ENCODE measurements at regions not wholly inside any gene's neighbourhood (a gene's known extent, or its start where the extent isn't known, plus 50 kb on each side); places are given as distances from the start of the nearest gene placed in this dataset.

GRCh38 chr3:82198009-82198408, 436.6 kb upstream of the GBE1 start:
- no peaks in the 10 kb centered on the region for H3K9me2 ChIP-seq (ENCODE audit: insufficient read depth)
- WGBS, 2 experiments (ENCODE audit: low coverage in 1 of 2, low lambda C conversion rate in 2 of 2, missing lambda C conversion rate in 2 of 2) = 14 to 21% methylated on average over 3 of the region's 3 CpGs
- no peak overlapping the region for H2AFZ ChIP-seq
- H3K36me3 ChIP-seq (ENCODE audit: low read depth) = no peaks in the 10 kb centered on the region
- H4K20me1 ChIP-seq (ENCODE audit: insufficient read depth) = no peaks in the 10 kb centered on the region
- H3K9me3 ChIP-seq (ENCODE audit: low read depth) = no peaks in the 10 kb centered on the region
- no peak for DNase-seq
- no peak overlapping the region for H3K9ac ChIP-seq
- no peaks in the 10 kb centered on the region for H3K4me1 ChIP-seq (ENCODE audit: insufficient read depth)
- no peaks in the 10 kb centered on the region for H3F3A ChIP-seq (ENCODE audit: insufficient read depth)
- no peaks in the 10 kb centered on the region for H3K79me2 ChIP-seq (ENCODE audit: insufficient read depth)
- H3K4me2 ChIP-seq (ENCODE audit: unreplicated experiment) = no peak overlapping the region
- no peak overlapping the region for H3K27ac ChIP-seq
- H3K27me3 ChIP-seq (replicated peaks; ENCODE audit: insufficient read depth) = no peaks in the 10 kb centered on the region
- in situ Hi-C loops (cut with MboI) = no loop called here
- TF ChIP-seq EZH2 (IDR thresholded peaks at IDR 0.05; ENCODE audit: insufficient read depth, poor library complexity, severe bottlenecking) (no peak), EZH2phosphoT487 (IDR thresholded peaks at IDR 0.05; ENCODE audit: insufficient read depth, low read depth) (no peak)
- no peak overlapping the region for H3K4me3 ChIP-seq

- in situ Hi-C loops (cut with MboI) = no loop called here
- Histone ChIP-seq H2AFZ (no peak overlapping the region), H3K36me3 (ENCODE audit: low read depth) (no peaks in the 10 kb centered on the region), H3K4me1 (ENCODE audit: insufficient read depth) (no peaks in the 10 kb centered on the region), H3F3A (ENCODE audit: insufficient read depth) (no peaks in the 10 kb centered on the region), H3K79me2 (ENCODE audit: insufficient read depth) (no peaks in the 10 kb centered on the region), H3K4me3 (no peak overlapping the region), H3K9me3 (ENCODE audit: low read depth) (no peaks in the 10 kb centered on the region), H4K20me1 (ENCODE audit: insufficient read depth) (no peaks in the 10 kb centered on the region), H3K27ac (no peak overlapping the region), H3K9ac (no peak overlapping the region), H3K27me3 (replicated peaks; ENCODE audit: insufficient read depth) (no peaks in the 10 kb centered on the region), H3K4me2 (ENCODE audit: unreplicated experiment) (no peak overlapping the region), H3K9me2 (ENCODE audit: insufficient read depth) (no peaks in the 10 kb centered on the region)
- TF ChIP-seq EZH2phosphoT487 (IDR thresholded peaks at IDR 0.05; ENCODE audit: insufficient read depth, low read depth) (no peak), EZH2 (IDR thresholded peaks at IDR 0.05; ENCODE audit: insufficient read depth, poor library complexity, severe bottlenecking) (no peak)
- no peak for DNase-seq
These were observed 435.2 kb upstream of the GBE1 start for GRCh38 chr3:82196645-82197044.

GRCh38 chr3:82194870-82195269, 433.4 kb upstream of the GBE1 start:
- in situ Hi-C loops (cut with MboI) = no loop called here
- no peaks in the 10 kb centered on the region for H3K4me1 ChIP-seq (ENCODE audit: insufficient read depth)
- H3K9me2 ChIP-seq (ENCODE audit: insufficient read depth) = no peaks in the 10 kb centered on the region
- H3K4me2 ChIP-seq (ENCODE audit: unreplicated experiment) = no peak overlapping the region
- no peak overlapping the region for H3K27ac ChIP-seq
- H3K9ac ChIP-seq = no peak overlapping the region
- no peak for DNase-seq
- no peaks in the 10 kb centered on the region for H3K36me3 ChIP-seq (ENCODE audit: low read depth)
- H2AFZ ChIP-seq = no peak overlapping the region
- no peak overlapping the region for H3K4me3 ChIP-seq
- H4K20me1 ChIP-seq (ENCODE audit: insufficient read depth) = no peaks in the 10 kb centered on the region
- no peaks in the 10 kb centered on the region for H3K9me3 ChIP-seq (ENCODE audit: low read depth)
- H3F3A ChIP-seq (ENCODE audit: insufficient read depth) = no peaks in the 10 kb centered on the region
- 26 to 31% methylated on average over 2 of the region's 2 CpGs for WGBS, 2 experiments (ENCODE audit: low coverage in 1 of 2, low lambda C conversion rate in 2 of 2, missing lambda C conversion rate in 2 of 2)
- no peak for TF ChIP-seq EZH2 (IDR thresholded peaks at IDR 0.05; ENCODE audit: insufficient read depth, poor library complexity, severe bottlenecking)
- no peak for TF ChIP-seq EZH2phosphoT487 (IDR thresholded peaks at IDR 0.05; ENCODE audit: insufficient read depth, low read depth)
- H3K79me2 ChIP-seq (ENCODE audit: insufficient read depth) = no peaks in the 10 kb centered on the region
- H3K27me3 ChIP-seq (replicated peaks; ENCODE audit: insufficient read depth) = 0 out of 2 replicates have a peak, but pooled peaks cover 4% of the 10 kb centered on the region

GRCh38 chr3:82186017-82186416, 424.6 kb upstream of the GBE1 start:
- in situ Hi-C loops (cut with MboI) = no loop called here
- no peaks in the 10 kb centered on the region for H3K79me2 ChIP-seq (ENCODE audit: insufficient read depth)
- WGBS, 2 experiments (ENCODE audit: low coverage in 1 of 2, low lambda C conversion rate in 2 of 2, missing lambda C conversion rate in 2 of 2) = 37 to 38% methylated on average over 7 of the region's 7 CpGs
- no peaks in the 10 kb centered on the region for H3K4me1 ChIP-seq (ENCODE audit: insufficient read depth)
- no peak overlapping the region for H2AFZ ChIP-seq
- H4K20me1 ChIP-seq (ENCODE audit: insufficient read depth) = no peaks in the 10 kb centered on the region
- no peak overlapping the region for H3K4me2 ChIP-seq (ENCODE audit: unreplicated experiment)
- no peak overlapping the region for H3K9ac ChIP-seq
- no peaks in the 10 kb centered on the region for H3K9me2 ChIP-seq (ENCODE audit: insufficient read depth)
- H3K27me3 ChIP-seq (replicated peaks; ENCODE audit: insufficient read depth) = peaks cover 7% of the 10 kb centered on the region; the same call in 1 of the 2 replicates
- no peak overlapping the region for H3K4me3 ChIP-seq
- H3K9me3 ChIP-seq (ENCODE audit: low read depth) = no peaks in the 10 kb centered on the region
- H3K36me3 ChIP-seq (ENCODE audit: low read depth) = no peaks in the 10 kb centered on the region
- TF ChIP-seq EZH2 (IDR thresholded peaks at IDR 0.05; ENCODE audit: insufficient read depth, poor library complexity, severe bottlenecking) (no peak), EZH2phosphoT487 (IDR thresholded peaks at IDR 0.05; ENCODE audit: insufficient read depth, low read depth) (no peak)
- no peak for DNase-seq
- H3K27ac ChIP-seq = no peak overlapping the region
- H3F3A ChIP-seq (ENCODE audit: insufficient read depth) = no peaks in the 10 kb centered on the region

GRCh38 chr3:82179291-82179690, 417.8 kb upstream of the GBE1 start:
- H3K36me3 ChIP-seq (ENCODE audit: low read depth) = no peaks in the 10 kb centered on the region
- H3K4me1 ChIP-seq (ENCODE audit: insufficient read depth) = no peaks in the 10 kb centered on the region
- in situ Hi-C loops (cut with MboI) = no loop called here
- H3K79me2 ChIP-seq (ENCODE audit: insufficient read depth) = no peaks in the 10 kb centered on the region
- H3F3A ChIP-seq (ENCODE audit: insufficient read depth) = no peaks in the 10 kb centered on the region
- H3K4me3 ChIP-seq = no peak overlapping the region
- H4K20me1 ChIP-seq (ENCODE audit: insufficient read depth) = no peaks in the 10 kb centered on the region
- no peak overlapping the region for H2AFZ ChIP-seq
- no peak overlapping the region for H3K4me2 ChIP-seq (ENCODE audit: unreplicated experiment)
- no peak for DNase-seq
- 10 to 16% methylated on average over 3 of the region's 3 CpGs for WGBS, 2 experiments (ENCODE audit: low coverage in 1 of 2, low lambda C conversion rate in 2 of 2, missing lambda C conversion rate in 2 of 2)
- H3K9me3 ChIP-seq (ENCODE audit: low read depth) = no peaks in the 10 kb centered on the region
- H3K9ac ChIP-seq = no peak overlapping the region
- peaks cover 3% of the 10 kb centered on the region; the same call in 1 of the 2 replicates for H3K27me3 ChIP-seq (replicated peaks; ENCODE audit: insufficient read depth)
- TF ChIP-seq EZH2phosphoT487 (IDR thresholded peaks at IDR 0.05; ENCODE audit: insufficient read depth, low read depth) = no peak
- no peak for TF ChIP-seq EZH2 (IDR thresholded peaks at IDR 0.05; ENCODE audit: insufficient read depth, poor library complexity, severe bottlenecking)
- no peaks in the 10 kb centered on the region for H3K9me2 ChIP-seq (ENCODE audit: insufficient read depth)
- H3K27ac ChIP-seq = no peak overlapping the region
